Inferior parietal cortex (tissue), 1 donor: ENCODE measurements at regions not wholly inside any gene's neighbourhood (a gene's known extent, or its start where the extent isn't known, plus 50 kb on each side); places are given as distances from the start of the nearest gene placed in this dataset.
A peak's percentile ranks its signal among the peaks of the same experiment; 100 is the strongest.
"Not testable (repeated sequence)": the region's sequence is repeated elsewhere in the genome, so short reads cannot be mapped to it uniquely, and the experiment has no call there.

ENCODE experiments used
- DNase-seq: peaks from one replicate; pipeline ENCODE4 v3.0.0-alpha.2; 2016; ENCODE audit errors: extremely low spot score

DNA sequence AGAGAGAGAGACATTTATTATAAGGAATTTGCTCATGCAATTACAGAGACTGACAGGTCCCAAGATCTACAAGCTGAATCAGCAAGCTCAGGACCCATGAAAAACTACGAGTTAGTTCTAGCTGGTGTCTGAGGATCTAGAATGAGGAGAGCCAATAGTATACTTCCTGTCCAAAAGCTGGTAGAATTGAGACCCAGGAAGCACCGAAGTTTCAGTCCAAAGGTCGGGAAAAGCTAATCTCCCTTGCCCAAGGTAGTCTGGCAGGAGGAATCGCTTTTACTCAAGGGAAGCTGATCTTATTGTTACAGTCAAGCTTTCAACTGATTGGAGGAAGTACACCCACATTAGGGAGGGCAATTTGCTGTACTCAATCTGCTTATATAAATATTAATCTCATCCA, 389.6 kb downstream of the ADCYAP1 start:
- DNase-seq, result no peak

DNA sequence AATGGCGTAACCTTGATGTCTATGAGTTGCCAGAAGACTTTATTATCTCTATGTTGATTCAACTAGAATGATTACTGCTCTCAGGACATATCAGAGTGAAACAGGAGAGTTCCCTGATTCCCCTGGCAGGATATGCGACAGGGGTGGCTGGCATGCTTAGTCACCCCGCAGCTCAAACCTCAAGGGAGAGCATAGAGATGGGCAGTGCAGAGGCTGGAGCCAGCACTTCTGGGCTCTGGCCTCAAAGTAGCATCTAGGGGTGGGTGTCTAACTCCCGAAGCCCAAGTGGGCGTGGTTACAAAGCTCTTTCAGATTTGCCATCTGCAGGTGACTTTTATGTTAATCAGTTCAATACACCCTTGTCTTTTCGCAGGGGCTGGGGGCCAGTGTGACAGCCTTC, 391.6 kb downstream of the ADCYAP1 start:
- DNase-seq, result no peak

DNA sequence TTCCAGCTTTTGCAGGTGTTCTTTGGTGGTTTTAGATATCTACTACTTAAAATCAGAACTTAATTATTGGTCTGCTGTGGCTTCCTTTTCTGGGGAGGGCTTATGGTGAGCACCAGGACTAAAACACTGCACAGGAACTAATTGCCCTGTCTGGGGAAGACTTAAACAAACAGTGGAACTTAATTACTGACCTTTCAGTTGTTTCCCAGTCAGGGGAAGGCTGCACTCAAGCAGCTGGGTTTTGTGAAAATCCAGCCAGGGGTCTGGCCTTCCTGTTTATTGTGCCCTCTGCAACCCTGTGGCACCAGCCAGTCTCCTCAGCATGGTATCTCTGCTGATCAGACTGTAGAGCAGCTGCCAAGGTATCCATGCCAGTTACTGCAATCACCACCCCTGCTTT, 398.2 kb downstream of the ADCYAP1 start:
- no peak for DNase-seq

DNA sequence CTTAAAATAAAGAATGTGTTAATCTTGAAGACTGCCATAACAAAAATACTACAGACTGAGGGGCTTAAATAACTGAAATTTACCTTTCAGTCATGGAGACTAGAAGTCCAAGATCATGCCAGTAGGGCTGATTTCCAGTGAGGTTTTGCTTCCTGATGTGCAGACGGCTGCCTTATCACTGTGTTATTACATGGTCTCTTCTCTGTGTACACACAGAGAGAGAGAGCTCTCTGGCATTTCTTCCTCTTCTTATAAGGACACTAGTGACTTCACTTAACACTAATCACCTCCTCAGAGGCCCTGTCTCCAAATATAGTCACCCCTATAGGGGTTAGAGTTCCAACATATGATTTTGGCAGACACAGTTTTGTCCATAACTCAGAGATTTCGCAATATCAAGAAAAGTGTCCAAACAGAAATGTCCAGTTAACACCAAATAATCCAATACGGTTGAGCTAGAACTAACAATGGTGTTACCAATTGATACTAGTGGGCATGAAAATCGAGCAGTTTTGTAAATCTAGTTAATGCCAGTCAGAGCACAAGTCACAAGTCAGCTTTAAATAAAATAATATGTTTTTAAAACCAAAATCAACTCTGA, 399.8 kb downstream of the ADCYAP1 start:
- no peak for DNase-seq

DNA sequence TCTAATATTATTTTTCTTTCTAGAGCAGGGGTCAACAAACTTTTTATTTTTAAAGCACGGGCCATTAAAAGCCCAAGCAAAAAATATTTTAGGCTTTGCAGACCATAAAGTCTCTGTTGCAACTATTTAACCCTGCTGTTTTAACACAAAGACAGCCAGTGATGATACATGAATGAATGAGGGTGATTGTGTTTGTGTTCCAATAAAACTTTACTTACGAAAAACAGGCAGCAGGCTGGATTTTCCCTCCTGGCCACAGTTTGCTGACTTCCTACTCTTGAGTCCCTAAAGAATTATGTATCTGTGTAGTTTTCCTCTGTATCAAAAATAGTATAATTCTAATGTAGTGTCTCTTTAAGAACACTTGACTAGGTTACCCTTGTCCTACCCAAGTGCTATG, 402.0 kb downstream of the ADCYAP1 start:
- DNase-seq, result no peak

DNA sequence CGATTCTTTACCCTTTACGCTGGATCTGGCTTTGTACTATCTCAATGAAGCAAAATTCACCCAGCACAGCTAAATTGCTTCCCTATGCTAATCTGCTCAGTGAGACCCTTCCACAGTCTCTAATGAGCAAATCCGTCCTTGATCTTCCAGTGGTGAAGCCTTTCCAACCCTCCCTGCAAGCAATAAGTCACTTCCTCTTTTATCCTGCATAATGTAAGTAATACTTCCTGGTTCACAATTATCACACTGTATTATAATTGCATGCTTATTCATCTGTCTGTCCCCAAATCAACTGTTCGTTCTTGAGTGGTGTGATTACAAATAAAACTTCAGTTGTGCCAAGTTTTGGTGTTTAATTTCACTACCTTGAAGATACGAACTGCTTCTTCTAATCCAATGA, 404.0 kb downstream of the ADCYAP1 start:
- DNase-seq, result no peak

DNA sequence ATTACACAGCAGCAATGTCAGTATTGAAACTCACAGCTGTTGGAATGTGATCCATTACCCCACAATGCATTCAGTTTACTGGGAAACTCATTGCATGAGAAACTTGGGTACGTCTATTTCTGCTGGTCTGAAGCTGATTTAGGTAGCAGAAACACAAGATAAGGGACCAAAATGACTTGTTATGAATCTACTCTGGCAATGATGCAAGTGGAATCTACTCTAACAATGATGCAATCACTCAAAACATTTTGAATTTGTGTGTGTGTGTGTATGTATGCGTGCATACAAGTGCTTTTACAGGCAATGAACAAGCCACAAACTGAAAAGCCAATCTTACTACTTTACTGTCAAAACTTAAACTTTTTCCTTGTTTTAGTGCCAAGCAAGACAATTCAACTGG, 406.7 kb downstream of the ADCYAP1 start:
- no peak for DNase-seq

DNA sequence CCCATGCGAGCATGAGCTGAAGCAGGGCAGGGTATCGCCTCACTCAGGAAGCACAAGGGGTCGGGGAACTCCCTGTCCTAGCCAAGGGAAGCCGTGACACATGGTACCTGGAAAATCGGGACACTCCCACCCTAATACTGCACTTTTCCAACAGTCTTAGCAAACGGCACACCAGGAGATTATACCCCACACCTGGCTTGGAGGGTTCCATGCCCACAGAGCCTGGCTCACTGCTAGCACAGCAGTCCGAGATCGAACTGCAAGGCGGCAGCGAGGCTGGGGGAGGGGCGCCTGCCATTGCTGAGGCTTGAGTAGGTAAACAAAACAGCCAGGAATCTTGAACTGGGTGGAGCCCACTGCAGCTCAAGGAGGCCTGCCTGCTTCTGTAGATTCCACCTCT, 430.7 kb downstream of the ADCYAP1 start:
- DNase-seq, result not testable (repeated sequence)

DNA sequence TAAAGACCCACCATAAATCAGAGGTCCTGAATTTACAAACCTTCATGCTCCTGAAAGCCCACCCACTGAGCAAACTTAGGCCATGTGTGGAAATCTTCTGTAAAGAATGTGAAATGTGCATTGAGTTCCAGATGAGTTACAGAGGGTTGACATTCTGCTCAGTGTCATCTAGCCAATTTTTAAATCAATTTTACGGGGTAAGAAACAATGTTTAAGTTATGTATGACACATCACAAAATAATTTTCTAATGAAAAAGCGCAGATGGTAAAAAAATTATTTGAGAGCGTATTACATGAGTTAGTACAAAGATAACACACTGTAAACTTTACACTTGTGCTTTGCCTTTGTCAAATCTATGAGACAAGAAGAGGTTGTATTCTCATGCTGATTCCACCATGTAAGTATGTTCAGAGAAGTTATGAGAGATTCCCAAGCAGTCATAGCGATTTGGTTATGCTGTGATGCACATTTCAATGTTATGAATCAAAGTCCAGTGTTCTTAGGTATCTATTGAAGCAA, 446.3 kb downstream of the ADCYAP1 start:
- no peak for DNase-seq

DNA sequence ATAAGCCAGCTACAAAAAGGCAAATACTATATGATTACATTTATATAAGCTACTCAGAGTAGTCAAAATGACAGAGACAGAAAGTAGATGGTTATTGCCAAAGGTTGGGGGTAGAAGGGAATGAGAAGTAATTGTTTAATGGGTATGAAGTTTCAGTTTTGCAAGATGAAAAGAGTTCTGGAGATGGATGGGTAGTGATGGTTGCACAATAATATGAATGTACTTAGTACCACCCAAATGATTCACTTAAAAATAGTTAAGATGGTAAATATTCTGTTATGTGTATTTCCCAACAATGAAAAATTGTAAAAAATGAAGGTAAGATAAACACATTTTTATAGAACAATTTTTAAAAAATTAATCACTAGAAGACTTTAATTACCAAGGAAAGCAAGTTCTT, 448.4 kb downstream of the ADCYAP1 start:
- no peak for DNase-seq

DNA sequence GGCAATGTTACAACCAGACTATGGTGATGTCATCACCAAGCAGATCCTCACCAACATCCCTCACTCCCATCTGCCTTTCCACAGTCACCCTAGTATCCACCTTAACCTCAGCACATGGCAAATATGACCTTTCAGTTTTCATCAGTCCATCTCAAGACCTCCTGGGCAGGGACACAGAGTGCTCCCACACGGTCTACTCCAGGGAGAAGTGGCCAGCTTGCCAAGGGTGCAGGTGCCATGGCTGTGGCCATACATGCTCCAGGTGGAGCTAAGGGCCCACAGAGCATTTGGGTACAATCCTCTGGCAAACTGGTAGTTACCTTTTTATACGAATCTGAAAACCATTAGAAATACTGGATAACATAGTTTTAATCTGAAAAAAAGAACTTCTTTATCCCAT, 453.1 kb downstream of the ADCYAP1 start:
- DNase-seq, result no peak

DNA sequence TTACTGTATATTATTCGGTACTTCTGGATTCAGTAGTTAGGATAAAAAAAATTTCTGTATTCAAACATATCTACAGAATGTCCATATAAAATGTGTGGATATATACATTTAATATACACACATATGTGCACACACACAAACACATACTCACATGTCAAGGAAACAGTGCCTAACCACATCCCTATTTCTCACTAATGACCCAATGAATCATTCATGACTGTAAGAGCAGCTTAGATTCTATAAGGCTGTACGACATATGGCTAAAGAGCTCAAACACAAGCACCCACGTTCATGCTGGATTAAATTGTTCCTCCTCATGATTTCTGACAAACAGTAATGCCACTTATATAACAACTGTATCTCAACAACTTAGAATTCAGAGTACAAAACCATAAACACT, 457.3 kb downstream of the ADCYAP1 start:
- DNase-seq, result peak; percentile 18

DNA sequence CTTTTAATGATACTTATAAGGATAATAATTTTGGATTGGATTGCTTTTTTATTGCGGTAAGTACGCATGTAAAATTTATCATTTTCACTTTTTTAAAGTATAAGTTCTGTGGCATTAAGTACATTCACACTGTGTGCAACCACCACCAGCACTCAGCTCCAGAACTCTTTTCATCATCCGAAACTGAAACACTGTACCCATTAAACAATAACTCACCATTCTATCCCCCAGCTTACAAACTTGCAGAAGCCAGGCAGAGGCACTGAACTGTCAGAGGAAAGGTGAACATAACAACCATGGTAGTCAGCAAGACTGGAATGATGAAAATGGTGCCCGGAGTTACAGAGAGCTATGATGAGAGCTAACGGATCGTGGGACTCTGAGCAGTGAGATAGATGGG, 465.9 kb downstream of the ADCYAP1 start:
- no peak for DNase-seq

DNA sequence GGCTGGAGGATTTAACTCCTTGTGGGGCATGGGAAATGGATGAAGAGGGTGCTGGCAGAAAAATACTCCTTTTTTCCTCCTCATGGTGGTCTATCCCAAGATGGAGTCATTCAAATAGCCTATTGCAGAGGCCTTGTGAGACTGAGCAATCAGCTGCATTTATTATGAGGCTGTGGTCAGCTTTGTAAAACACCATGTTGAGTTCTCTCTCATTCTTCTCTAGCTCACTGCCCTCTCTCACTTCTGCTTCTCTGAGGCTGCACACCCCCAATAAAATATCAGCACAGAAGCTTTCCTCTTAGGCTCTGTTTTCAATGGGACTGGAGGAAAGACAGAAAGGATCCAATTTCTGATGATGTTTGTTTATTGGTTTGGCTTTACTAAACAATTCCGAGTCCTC, 467.1 kb downstream of the ADCYAP1 start:
- no peak for DNase-seq

DNA sequence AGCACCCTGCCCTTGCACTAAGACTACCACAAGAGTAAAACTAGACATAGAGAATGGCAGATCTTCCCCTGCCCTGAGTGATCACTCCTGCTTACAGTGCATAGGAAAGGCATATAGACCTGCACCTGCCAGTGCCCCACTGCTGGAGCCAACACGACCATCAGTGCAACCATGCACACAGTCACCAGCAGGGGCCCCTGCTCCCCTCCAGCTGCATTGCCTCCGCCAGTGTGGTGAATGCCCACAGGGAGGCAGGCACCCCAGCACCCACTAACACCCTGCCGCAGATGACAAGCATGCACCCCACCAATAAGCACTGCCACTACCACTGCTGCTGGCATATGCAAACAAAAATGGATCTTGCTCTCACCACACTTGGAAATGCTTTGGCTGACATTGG, 478.8 kb downstream of the ADCYAP1 start:
- no peak for DNase-seq

DNA sequence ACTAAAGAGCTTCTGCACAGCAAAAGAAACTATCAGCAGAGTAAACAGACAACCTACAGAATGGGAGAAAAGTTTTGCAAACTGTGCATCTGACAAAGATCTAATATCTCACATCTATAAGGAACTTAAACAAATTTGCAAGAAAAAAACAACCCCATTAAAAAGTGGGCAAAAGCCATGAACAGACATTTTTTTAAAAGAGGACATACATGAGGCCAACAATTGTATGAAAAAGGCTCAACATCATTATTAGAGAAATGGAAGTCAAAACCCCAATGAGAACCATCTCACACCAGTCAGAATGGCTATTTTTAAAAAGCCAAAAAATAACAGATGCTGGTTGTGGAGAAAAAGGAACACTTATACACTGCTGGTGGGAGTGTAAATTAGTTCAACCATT, 483.8 kb downstream of the ADCYAP1 start:
- DNase-seq, result not testable (repeated sequence)

DNA sequence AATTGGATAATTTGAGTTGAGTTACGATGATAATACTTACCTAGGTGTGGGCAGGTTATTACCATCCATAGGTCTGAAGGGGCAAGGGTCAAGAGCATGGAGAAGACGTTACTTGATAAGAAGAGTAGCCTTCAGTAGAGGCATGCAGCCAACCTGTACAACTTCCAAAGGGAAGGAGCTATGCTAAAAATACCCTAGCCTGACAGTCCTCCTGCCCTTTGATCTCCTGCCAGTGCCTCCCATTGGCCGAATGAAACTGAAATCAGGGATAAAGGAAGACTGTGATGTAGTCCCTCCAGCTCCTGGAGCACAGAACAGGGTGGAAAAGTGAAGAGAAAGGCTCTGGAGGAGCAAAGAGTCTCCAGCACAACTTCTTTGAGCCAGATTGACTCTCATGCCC, 487.4 kb downstream of the ADCYAP1 start:
- DNase-seq, result no peak

DNA sequence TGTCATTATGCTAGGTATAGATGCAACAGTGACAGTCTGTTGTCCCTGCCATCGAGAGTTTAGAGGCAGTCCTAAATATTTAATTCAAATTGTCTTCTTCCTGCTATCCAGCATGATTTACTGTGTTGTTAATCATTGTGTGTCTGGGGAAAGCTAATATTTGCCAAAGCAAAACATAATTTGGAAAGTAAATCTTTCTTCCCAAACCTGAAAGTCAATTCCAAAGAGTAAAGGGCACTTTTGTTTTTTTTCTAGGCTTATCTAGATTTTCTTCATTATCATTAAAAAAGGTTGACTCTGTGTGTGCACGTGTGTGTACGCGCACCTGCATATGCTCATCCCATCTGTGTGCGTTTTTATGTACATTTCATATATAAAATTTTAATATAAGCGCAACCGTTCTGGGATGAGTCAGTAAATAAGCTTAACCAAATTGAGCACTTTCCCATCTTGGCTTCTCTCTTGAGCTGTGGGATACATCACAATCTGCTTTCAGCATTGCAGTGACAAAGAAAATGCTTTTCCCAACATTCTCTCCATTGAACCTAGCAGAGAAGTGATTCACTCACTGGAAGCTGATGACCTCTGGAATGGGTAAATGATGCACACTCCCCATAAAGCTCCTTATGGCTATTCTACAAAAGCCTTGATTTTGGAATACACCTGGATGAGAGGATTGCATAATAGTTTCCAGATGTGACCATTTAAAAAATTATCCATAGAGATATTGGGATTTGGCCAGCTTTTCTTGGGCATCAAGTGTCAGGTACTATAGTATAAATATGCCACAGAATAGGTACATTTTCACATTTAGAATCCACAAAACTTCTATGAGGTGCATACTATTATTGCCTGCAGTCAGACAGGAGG, 488.4 kb downstream of the ADCYAP1 start:
- DNase-seq, result no peak

DNA sequence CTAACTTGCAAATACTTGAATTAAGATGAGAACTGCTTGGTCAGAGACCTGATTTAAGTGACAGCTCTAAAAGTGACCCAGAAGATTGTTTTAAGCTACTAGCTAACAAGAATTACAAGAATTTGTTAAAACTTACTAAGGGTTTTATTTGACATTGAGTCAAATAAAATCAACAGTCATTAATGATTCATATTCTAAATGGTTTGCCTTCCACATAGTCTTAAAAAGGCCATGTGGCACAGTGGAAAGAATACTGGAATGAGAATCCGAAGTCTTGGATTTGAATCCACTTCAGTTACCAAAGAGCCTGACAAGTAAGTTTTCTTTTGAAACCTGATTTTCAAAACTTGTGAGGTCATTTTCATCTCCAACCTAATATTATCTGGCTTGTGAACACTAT, 489.3 kb downstream of the ADCYAP1 start:
- no peak for DNase-seq

DNA sequence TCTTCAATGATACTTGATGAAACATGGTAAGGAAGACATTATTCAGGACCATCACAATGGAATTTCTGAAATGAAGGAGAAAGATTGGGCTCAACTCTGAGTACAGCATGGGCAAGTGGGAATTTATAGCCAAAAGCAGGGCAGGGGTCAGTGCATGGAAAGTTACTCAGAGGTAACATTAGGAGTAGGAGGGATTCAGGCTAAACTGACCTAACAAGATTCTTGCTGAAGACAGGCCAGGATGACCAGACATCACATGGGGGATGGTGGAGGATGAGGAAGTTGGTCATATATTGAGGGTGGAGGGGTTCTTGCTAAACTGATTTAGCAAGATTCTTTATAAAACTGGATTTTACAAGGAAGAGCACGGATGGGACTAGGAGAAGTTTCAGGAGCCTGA, 489.8 kb downstream of the ADCYAP1 start:
- no peak for DNase-seq

DNA sequence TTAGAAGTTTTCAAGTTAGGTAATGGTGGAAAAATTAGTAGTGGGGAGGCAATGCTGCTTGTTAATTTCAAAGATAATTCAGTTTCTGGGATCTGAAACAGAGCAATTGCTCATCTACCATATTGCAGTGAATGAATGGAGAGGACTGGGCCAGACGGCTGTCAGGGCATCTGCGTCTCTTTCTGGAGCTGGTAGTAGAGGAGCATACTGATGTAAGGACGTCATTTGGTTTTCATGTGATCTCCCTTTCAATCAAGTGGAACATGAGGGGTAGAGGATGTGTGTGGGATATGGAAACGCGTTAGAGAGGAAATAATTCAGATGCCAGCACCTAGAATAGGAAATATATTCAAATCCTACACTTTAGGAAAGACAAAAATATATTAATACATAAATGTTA, 490.3 kb downstream of the ADCYAP1 start:
- no peak for DNase-seq

DNA sequence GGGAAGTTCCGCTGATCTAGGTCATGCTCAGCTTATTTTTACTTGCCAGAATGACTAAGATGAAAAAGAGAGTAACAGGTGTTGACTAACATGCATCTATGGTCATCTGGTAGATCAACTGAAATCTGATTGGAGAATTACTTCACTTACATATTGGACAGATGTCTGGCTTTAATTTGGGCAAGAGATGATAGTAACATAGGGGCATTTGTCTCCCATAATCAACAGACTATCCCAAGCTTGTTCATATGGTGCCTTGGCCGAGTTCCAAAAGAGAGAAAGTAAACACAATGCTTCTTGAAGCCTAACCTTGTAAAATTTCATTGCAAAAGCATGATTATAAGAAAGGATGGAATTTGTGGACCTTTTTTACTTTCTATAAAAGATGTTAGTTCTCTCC, 503.7 kb downstream of the ADCYAP1 start:
- DNase-seq, result no peak

DNA sequence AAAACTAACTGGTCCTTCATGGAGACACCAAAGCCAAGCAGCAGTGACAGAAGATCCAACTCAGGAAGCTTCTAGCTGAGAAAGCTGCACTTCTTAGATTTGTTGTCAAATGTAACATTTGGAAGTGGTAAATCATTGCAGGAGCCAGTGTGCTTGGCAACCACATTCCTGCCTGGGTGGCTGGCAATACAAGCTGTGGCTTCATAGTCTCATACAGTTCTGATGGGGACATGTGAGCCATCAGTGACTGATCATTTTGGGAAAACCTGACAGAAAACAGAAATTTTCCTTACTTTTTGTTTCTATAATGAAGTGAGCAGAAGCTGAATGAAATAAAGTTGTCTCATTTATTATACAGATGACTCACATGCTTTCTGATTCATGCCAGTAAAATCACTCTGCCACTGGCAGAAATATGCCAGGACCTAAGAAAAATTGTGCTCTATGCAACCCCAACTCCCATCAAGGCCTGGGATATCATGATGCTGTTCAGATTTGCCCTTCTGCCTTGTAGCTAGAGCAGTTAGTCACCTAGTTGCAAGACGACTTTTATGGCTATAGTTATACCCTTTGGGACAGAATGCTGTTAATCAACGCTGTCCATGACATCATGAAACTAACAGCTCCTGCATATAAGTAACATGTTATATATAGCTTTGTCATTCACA, 508.1 kb downstream of the ADCYAP1 start:
- no peak for DNase-seq
